NCI-H2029 treated with DMSO at 0.1 percent for 48 hours (cell line): ENCODE measurements at regions not wholly inside any gene's neighbourhood (a gene's known extent, or its start where the extent isn't known, plus 50 kb on each side); places are given as distances from the start of the nearest gene placed in this dataset.
"Not testable (repeated sequence)": the region's sequence is repeated elsewhere in the genome, so short reads cannot be mapped to it uniquely, and the experiment has no call there.

ENCODE experiments used
- DNase-seq: peaks from one replicate; lab custom pipeline; 2025; lab: John Stamatoyannopoulos, UW

DNA sequence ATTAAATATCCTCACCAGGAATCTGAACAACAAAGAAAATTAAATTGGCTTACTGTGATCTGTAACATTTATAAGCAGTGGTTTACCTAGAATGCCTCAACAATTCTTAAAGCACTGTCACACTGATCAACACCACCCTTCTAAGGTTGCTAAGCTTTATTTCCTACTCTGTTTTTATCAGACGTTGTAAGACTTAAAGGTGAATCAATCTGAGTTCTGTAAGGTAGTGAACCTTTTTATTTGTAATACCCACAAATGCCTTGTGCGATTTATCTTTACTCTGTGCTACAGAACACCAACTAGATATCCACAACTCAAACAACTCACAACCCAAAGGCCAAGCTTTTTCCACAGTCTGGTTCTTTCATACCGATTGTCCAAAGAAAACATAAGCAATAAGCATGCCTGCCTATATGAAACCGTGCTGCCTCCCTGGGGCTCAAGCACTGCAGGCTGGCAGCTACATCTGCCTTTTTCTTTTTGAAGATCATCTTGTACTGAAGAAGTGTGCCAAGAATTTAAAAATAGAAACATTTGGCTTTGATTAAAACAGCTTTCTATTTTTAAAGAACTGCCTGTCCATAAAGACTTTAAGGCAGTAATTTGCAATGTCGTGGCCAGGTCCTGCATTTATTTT, 490.7 kb downstream of the NUP35 start:
- peak; percentile 15 for DNase-seq

GRCh38 chr2:183623227-183623626, 499.0 kb downstream of the NUP35 start:
- DNase-seq: no peak

DNA sequence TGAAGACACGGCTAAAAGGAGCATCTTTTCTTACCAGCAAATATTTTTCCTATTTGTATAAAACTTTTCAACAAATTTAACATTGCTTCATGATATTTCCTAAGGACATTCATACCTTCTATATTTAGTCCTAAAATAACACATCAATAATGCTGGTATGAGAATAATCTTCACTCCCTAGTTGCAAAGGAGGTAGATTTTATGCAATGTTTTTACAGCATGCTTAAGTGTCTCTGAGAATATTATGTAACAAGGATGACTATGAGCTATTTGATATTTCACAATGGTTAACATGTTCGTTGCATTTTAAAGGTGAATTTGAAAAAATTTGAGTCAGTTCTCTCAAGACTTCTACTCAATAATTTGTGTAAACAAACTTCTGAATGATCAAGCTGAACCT, 506.7 kb downstream of the NUP35 start:
- no peak for DNase-seq

DNA sequence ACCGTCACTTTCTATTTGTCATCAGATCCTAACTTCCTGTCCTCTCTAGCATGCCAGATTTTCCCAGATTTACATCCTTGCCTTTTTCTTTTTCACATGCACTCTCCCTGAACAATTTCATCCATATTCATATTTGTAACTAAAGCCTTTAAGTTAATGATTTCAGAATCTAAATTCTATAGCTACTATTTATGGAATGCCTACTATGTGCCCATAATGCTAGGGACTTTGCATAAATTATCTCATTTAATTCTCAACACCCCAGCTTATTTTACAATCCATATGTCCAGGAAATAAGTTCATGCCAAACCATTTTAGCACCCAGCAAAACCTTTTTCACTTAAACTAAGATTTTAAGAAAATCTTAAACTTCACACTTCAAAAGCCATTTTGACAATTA, 531.9 kb downstream of the NUP35 start:
- no peak for DNase-seq

DNA sequence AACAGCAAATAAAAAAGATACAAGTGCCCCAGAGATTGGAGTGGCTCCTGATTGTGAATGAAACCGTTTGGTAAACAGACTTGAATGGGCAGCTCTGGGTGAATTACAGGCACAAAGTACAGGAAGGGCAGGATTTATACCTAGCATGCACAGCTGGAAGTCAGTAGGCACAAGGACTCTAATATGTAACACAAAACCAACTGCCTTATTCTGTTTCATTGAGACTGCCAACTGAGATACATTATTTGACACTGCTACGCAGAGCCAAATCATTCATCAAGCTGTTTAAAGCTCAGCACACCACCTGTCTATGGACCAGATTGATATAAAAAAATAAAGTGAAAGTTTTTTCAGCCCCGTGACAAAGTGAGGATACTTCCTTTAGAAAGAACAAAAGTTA, 541.2 kb downstream of the NUP35 start:
- peak; percentile 98 for DNase-seq

GRCh38 chr2:183666031-183666430, 541.8 kb downstream of the NUP35 start:
- DNase-seq: no peak

GRCh38 chr2:183671233-183671632, 547.0 kb downstream of the NUP35 start:
- no peak for DNase-seq

DNA sequence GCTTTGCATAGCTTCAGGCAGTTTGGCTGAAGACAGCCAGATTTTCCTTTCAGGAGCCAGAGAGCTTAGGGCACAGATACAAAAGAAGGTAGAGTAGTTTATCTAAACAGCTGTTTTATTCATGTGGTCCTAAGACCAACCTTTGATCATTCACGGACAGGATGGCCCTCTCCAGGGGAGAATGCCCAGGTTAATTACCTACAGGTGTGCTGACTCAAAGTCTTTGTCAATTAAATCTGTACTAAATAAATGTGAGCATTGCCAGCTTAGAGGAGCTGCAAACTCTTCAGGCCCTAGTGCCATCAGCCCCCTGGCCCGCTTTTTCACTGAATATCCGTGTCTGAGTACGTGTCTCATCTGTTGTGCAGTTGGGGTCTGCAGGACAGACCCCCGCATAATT, 554.7 kb downstream of the NUP35 start:
- no peak for DNase-seq

DNA sequence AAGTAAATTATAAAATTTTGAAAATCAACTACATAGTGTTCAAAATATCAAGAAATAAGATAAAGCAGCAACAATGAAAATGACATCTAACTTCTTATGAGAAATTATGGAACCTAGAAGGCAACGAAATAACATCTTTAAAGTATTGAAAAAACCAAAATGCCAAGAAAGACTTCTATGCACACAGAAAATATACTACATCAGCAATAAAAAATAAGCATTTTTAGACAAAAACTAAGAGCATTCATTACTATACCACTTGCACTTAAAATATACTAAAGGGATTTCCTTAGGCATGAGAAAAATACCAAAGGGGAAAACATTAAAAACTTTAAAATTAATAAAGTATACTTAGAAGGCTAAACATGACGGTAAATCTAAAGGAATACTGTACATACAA, 556.3 kb downstream of the NUP35 start:
- no peak for DNase-seq

- no peak for DNase-seq
These were observed 560.4 kb downstream of the NUP35 start for GRCh38 chr2:183684686-183685085.

GRCh38 chr2:183696028-183696427, 571.8 kb downstream of the NUP35 start:
- DNase-seq: no peak

DNA sequence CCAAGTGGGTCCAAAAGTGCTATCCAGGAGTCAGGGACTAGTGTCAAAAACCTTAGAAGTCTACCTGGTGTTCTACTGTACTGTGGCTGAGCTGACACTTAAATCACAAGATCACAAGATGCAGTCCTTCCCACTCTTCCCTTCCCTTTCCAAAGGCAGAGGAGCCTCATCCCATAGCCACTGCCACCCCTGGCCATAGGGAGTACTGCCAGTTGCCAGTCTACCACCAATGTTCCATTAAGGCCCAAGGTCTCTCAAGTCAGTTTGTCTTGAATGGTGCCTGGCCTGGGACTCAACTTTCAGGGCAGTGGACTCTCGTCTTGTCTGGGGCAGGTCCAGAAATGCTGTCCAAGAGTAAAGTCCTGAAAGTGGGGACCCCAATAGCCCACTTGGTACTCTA, 585.6 kb downstream of the NUP35 start:
- no peak for DNase-seq

GRCh38 chr2:183718246-183718645, 594.0 kb downstream of the NUP35 start:
- DNase-seq: no peak

DNA sequence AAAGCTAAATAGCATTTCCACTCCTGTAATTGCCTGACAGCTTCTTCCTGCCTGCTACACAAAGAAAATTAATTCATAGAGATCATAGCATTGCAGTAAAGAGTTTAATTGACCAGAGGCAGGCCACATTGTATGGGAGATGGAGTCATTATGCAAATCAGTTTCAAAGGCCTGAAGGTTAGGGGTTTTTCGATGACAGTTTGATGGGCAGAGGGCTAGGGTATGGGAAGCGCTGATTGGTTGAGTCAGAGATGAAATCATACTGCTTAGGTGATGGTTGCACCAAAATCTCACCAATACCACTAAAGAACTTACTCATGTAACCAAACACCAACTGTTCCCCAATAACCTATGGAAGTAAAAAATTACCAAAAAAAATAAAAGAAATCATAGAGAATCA, 599.0 kb downstream of the NUP35 start:
- no peak for DNase-seq

DNA sequence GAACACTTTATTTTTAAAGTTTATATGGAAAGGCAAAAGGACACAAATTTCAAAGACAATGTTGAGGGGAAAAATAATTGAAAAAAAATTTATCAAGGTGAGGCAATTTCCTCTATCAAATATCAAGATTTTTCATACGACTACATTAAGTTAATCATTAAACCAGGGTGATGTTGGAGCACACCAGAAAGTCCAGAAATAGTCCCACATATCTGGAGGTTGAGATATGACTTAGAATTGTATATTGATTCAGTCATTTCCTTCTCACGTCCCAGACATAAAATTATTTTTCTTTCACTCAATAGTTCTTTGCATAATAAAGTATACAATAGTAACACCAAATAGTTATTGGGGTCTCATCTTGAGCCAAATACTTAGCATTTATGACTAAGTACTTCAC, 605.1 kb downstream of the NUP35 start:
- no peak for DNase-seq

- DNase-seq: no peak
These were observed 616.0 kb downstream of the NUP35 start for GRCh38 chr2:183740241-183740640.

DNA sequence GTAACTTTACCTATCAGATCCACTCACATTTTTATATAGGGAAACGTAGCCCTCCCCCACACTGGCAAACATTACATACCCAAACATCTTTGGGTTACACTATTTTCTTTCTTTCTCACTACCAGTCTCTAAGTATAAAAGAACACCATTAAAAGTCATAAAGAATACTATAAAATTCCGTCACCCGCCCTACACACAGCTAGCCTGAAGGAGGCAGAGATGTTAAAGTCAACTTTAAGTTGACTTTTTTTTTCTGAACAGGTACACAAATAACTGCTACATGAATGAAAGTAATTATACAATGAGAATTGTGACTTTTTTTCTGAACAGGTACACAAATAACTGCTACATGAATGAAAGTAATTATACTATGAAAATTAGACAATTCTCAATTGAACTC, 628.3 kb downstream of the NUP35 start:
- no peak for DNase-seq

DNA sequence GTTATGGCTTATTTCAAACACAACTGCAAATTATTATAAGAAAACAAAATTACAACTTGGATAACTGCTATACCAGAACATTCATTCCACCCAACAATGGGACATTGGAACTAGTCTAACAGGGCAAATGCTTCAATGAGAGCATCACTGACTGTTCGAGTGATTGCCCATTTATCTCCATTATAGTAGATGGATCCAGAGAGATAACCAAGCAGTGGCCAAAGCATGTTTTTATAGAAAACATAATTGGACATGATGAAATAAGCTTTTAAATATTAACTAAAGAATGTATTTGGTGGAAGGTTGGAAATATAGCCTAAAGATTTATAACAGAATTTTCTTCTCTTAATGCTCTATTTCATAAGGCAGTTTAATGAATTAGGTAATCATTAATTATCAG, 634.8 kb downstream of the NUP35 start:
- DNase-seq: no peak

- DNase-seq: no peak
These were observed 649.5 kb downstream of the NUP35 start for GRCh38 chr2:183773775-183774174.

GRCh38 chr2:183780072-183780471, 655.8 kb downstream of the NUP35 start:
- DNase-seq: no peak

GRCh38 chr2:183782436-183782835, 658.2 kb downstream of the NUP35 start:
- DNase-seq: no peak

- not testable (repeated sequence) for DNase-seq
These were observed 664.6 kb downstream of the NUP35 start for GRCh38 chr2:183788796-183789195.

GRCh38 chr2:183792165-183792924, 668.1 kb downstream of the NUP35 start:
- DNase-seq: not testable (repeated sequence)

GRCh38 chr2:183798535-183798934, 674.3 kb downstream of the NUP35 start:
- no peak for DNase-seq
